Fibroblast of skin of right biceps (primary cell): ENCODE measurements at regions not wholly inside any gene's neighbourhood (a gene's known extent, or its start where the extent isn't known, plus 50 kb on each side); places are given as distances from the start of the nearest gene placed in this dataset.

Experiments
- DNase-seq: peaks from one replicate; pipeline ENCODE4 v3.0.0-alpha.2; 2013

GRCh38 chr2:41705634-41706033 lies 342.2 kb upstream of the PKDCC start:
- DNase-seq: no peak

GRCh38 chr2:41706286-41706685 lies 341.5 kb upstream of the PKDCC start:
- DNase-seq: no peak

GRCh38 chr2:41707790-41708451 lies 339.9 kb upstream of the PKDCC start:
- DNase-seq: no peak

- no peak for DNase-seq
Observed at GRCh38 chr2:41709702-41710599, 337.9 kb upstream of the PKDCC start.

GRCh38 chr2:41710944-41711343 lies 336.9 kb upstream of the PKDCC start:
- DNase-seq: peak; percentile 30

GRCh38 chr2:41711736-41712135 lies 336.1 kb upstream of the PKDCC start:
- no peak for DNase-seq

GRCh38 chr2:41716497-41716896 lies 331.3 kb upstream of the PKDCC start:
- no peak for DNase-seq

- no peak for DNase-seq
Observed at GRCh38 chr2:41717839-41718238, 330.0 kb upstream of the PKDCC start.

- no peak for DNase-seq
Observed at GRCh38 chr2:41718705-41719104, 329.1 kb upstream of the PKDCC start.

GRCh38 chr2:41719756-41720155 lies 328.1 kb upstream of the PKDCC start:
- DNase-seq: no peak

GRCh38 chr2:41720331-41721251 lies 327.2 kb upstream of the PKDCC start:
- no peak for DNase-seq

- no peak for DNase-seq
Observed at GRCh38 chr2:41722668-41723369, 325.0 kb upstream of the PKDCC start.

GRCh38 chr2:41723526-41723925 lies 324.3 kb upstream of the PKDCC start:
- no peak for DNase-seq

- DNase-seq: no peak
Observed at GRCh38 chr2:41724465-41724864, 323.4 kb upstream of the PKDCC start.

GRCh38 chr2:41725901-41726300 lies 321.9 kb upstream of the PKDCC start:
- DNase-seq: no peak

GRCh38 chr2:41726364-41726763 lies 321.5 kb upstream of the PKDCC start:
- no peak for DNase-seq

- DNase-seq: no peak
Observed at GRCh38 chr2:41727152-41727551, 320.7 kb upstream of the PKDCC start.

GRCh38 chr2:41727711-41728110 lies 320.1 kb upstream of the PKDCC start:
- DNase-seq: no peak

- no peak for DNase-seq
Observed at GRCh38 chr2:41728788-41729338, 319.0 kb upstream of the PKDCC start.

- no peak for DNase-seq
Observed at GRCh38 chr2:41729800-41730364, 317.9 kb upstream of the PKDCC start.

GRCh38 chr2:41735006-41735405 lies 312.8 kb upstream of the PKDCC start:
- no peak for DNase-seq

GRCh38 chr2:41735476-41735875 lies 312.3 kb upstream of the PKDCC start:
- DNase-seq: no peak
